ENCODE measurements at regions not wholly inside any gene's neighbourhood (a gene's known extent, or its start where the extent isn't known, plus 50 kb on each side); places are given as distances from the start of the nearest gene placed in this dataset.
"Not testable (repeated sequence)": the region's sequence is repeated elsewhere in the genome, so short reads cannot be mapped to it uniquely, and the experiment has no call there.

DNA sequence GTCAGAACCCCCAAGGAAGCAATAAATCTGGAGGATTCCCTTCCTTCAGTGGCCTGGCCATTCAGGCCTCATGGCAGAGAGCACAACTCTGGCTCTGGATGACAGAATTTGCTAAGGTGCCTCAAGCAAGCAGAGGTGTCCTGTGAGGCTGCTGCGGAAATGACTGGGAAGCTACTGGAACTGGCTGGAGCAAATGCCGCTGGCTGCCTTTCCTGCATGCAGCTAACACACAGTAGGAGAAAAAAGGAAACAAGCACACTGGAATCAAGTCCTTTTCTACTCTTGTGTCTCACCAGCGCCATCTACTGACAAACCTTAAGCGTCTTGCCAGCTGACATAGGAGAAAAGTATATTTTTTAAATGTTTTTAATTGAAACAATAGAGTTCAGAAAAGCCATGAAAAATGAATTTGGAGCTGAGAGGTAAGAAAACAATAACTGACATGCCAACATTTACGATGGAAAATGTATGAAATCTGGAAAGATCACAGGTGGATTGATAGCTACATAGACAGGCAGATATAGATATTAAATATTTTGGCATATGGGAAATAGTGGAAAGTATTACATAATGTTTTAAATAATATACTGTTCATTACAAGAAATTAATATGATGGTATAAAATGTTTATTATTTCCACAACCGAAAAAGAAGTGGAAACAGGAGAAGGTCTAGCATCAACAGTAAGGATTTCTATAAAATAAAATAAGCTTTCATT, 951.6 kb downstream of the ANKRD7 start:
- DNase-seq: peak; percentile 43

DNA sequence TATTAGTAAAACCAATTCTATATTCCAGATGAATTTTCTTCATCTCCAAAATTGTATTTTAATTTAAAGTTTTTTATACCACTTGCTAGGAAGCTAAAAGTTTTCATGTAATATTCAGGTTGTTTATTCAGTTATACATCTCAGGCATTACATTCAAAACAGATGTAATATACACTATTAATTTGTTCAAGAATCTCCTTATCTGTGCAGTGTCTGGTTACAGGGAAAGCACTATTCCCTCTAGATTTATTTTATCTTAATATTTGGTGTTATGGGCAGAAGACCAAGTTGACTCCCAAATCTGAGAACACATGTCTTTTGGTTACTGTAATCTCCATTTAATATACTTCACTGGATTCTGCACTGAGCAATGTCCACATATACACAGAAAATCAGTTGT, 953.4 kb downstream of the ANKRD7 start:
- DNase-seq: no peak

DNA sequence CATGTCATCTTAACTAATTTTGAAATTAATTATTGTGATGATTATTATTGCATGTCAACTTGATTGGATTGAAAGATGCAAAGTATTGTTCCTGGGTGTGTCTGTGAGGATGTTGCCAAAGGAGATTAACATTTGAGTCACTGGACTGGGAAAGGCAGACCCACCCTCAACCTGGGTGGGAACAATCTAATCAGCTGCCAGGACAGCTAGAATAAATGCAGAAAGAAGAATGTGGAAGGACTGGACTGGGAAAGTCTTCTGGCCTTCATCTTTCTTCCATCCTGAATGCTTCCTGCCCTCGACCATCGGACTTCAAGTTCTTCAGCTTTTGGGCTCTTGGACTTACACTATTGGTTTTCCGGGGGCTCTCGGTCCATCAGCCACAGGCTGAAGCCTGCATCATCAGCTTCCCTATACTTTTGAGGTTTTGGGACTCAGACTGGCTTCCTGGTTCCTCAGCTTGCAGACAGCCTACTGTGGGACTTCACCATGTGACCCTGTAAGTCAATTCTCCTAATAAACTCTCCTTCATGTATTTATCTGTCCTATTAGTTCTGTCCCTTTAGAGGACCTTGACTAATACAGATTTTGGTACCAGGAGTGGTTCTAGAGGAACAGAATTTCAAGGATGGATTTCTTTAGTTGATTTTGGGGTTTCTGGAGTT, 959.8 kb downstream of the ANKRD7 start:
- no peak for DNase-seq

DNA sequence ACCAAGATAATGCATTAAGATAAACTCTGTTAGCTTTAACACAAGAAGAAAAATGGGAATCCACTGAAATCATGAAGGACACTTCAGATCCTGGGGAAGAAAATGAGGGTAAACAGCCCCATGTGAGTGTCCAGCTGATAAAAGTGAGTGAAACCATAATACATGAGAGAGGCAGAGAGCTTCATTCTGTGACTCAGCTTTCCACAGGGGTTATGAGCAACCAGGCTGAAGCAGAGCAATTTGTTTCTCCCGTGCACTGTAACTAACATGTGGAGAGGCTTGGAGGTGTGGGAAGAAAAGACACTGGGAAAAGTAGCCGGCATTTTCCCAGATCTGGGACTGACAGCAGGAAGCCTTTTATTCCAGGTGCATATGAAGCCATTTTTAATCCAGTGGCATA, 971.7 kb downstream of the ANKRD7 start:
- no peak for DNase-seq

DNA sequence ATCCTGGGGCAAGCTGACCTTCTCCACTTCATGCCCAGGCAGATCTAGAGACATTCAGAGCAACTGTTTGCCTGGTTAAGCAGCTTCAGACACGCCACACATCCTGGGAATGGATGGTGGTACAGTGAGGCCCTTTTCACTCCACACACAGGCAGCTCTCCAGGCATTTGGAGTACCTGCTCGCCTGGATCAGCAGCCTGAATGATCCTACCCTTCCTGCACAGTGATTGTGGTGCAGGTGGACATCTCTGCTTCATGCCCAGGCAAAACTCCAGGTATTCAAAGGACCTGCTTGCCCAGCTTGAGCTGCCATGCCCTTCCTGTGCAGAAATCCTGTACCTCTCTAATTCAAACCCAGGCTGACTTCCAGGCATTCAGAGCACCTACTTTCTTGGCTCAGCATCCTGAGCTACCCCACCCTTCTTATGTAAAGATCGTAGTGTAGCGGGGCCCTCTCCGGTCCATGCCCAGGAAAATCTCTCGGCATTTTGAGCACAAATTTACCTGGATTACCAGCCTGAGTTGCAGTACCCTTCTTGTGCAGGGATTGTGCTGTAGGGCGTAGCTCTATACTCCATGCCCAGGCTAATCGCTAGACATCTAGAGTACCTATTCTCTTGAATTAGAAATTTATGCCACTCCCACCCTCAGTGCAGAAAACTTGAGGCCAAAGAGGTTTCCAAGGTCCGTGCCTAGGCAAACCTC, 972.8 kb downstream of the ANKRD7 start:
- no peak for DNase-seq

DNA sequence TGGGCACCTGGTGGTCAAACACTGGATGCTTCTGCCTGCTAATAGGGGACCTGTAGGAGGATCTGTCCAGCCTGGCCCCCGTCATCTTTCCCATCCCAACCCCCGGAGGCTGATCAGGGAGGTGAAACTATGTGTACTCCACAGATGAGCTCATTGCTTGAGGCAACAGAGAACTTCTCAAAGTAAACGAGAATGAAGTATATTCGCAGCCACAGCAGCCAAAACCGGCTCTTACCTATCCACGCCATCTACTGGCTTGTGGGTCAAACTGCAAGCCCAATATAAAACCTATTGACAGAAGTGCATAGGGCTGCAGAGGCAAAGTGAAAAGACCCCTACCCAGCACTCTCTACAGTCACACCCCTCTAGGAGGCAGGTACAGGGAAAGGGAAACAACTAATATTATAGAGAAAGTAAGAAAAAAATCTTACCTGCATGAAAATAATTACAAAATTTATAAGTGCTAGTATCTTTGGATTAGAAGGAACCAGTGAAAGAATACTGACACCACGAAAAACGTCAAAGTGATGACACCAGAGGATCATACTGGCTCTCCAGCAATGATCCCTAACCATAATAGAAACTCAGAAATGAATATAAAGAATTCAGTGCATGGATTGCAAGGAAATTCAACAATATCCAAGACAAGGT, 973.5 kb downstream of the ANKRD7 start:
- no peak for DNase-seq

DNA sequence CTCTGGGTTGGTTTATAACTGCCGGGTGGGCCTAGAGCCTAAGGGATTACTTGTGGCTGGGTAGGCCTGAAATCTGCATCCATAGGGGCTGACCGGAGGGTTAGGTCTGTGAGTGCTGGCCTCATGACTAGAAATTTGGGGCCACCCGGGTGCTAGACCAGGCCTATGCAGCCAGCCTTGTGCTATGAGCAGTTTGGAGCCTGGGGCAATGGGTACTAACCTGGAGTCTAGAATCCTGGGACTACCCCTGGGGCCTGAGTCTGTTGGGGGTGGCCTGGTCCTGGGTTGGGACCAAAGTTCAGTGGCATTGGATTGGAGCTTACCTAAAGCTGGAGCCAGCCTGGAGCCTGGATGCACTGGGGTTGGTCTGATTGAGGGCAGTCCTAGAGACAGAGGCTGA, 995.2 kb downstream of the ANKRD7 start:
- DNase-seq: no peak

DNA sequence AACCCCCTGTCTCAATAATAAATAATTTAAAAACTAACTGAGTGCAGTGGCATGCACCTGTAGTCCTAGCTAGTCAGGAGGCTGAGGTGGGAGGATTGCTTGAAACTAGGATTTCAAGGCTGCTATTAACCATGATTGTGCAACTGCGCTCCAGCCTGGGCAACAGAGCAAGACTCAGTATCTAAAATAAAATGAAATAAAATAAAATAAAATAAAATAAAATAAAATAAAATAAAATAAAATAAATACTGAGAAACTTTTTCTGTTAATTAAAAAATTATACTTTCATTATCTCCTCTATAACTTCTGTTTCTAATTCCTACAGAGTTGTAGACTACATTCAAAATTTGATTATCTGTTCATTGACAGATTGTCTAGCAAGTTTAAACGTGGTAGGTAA, 999.4 kb downstream of the ANKRD7 start:
- no peak for DNase-seq

DNA sequence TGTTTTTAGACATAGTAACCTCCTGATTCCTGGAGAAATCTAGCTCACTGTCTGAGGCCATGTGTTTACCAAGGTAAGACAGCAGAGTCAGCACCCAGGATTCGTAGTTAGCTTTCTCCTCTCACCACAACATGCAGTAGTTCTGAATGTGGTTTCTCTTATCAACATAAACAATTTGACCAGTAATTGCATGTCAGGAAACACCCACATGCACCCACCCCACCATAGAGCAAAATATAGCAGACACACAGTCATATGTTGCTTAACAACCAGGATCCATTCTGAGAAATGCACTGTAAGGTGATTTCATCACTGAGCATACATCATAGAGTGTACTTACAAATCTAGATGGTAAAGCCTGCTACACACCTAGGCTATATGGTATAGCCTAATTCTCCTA, 1004.0 kb downstream of the ANKRD7 start:
- no peak for DNase-seq

DNA sequence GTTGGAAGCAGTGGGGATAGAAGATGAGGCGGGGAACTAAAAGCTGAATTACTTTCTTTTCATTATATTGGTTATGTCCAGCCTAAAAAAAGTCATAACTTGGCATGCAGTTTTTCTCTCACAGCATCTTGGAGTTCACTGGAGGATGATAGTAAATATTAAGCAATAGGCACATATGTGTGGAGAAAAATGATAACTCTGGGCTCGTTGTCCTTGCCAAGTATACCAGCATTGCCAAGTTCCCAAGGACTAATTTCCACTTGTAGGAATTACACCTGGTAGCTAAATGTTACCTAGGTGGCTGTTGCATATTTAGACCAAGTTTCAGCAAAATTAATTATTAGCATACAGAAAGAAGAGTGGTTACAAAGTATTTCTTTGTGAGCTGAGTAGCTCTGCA, 1007.6 kb downstream of the ANKRD7 start:
- no peak for DNase-seq

DNA sequence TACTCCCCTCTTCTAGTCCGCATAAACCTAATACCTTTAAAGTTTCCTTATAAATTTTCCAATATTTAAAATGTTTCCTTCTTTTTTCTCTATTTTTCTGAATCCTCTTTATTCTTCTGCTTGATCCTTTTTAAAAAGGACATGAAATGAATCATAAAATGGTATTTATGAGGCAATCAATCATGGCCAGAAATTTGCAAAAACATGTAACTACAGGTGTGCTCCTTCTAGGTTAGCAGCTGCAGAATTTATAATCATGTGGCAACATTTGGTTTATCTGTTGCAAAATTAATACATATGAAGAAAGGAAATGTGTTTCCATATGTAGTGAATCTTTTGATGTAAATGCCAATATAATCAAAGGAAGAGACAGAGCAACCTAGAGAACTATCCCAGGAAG, 1008.5 kb downstream of the ANKRD7 start:
- no peak for DNase-seq

DNA sequence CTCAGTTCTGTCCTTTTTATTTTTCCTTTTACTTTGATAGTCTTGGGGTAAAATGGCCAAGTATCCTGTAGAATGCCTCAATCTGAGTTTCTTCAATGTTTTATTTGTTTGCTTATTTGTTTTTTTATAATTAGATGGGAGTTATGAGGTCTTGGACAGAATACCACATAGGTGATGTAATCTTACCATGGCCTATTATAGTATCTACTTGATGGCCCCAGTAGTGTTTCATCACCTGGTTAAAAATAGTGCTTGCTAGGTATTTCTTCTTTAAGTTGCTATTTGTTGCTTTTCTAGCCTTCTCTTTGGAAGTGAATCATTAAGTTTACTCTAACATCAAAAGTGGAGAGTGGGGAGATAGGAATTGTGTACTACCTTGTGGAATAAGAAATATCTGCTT, 1020.0 kb upstream of the KCND2 start:
- DNase-seq: no peak

DNA sequence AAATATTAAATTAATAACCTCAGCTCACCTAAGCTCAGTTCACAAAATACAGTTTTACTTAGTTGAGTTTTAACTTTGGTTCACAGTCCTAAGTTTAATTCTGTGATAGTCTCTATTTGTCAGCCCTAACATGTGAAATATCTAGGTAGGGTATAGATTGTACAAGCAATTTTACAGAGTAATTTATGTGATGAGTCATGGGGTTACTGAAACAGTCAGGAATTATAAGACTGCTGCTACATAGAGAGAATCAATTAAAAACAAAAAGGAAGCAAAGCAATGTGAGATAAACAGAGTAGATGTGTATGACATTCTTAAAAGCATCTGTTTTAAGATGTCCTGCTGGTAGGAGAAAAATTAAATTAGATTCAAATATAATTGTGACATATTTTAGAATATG, 1018.2 kb upstream of the KCND2 start:
- DNase-seq: no peak

DNA sequence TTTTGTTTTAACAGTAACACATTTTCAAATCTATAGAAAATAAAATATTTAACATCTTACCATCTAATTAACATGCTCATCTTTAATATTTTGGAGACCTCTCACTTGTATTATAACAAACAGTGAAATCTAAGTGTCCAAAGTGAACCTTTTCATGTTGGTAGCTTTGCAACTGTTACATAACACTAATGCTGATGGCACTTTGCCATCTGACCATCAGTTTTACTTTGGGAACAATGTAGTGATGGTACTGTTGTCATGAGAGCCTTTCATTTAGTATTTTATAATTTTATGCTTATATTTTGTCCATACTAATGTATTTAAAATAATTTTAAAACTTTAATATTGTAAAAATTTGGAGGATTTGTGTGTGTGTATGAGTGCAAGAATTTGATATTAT, 1017.0 kb upstream of the KCND2 start:
- no peak for DNase-seq

DNA sequence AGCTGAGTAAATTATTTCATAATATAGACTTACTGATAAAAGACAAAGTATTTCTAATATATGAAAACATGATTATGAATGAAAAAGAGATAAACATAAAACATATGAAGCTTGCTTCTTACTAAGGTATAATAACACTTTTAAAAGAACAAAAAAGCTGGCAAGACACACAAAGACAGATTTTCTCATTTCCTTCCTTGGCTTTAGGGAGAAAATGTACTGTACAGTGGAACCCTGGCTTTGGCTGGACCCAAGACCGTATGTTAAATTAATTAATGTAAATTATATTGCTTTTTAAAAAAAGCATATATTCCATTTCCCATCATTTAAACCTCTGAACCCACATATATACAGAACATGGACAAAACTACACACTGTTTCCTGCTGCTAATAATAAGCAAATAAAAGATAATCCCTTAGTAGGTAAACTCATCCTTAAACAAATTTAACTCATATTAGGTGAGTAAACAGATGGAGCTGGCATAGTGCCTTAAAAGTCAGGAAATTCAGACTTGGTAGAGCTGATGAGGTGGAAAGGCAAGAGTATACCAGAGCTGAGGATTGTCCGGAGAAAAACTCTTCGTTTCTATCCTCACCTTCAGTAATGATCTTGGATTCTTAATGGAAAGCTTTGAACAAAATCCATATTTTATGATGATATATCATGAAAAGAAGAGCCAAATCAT, 1016.4 kb upstream of the KCND2 start:
- DNase-seq: no peak

DNA sequence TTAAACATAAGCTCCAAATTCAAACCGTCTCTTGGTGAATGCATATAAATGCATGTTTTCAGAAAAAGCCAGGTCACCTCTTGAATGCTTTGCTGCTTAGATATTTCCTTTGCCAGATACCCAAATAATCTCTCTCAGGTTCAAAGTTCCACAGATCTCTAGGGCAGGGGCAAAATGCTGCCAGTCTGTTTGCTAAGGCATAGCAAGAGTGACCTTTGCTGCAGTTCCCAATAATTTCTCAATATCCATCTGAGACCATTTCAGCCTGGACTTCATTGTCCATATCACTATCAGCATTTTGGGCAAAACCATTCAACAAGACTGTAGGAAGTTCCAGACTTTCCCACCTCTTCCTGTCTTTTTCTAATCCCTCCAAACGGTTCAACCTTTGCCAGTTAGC, 1006.2 kb upstream of the KCND2 start:
- not testable (repeated sequence) for DNase-seq

DNA sequence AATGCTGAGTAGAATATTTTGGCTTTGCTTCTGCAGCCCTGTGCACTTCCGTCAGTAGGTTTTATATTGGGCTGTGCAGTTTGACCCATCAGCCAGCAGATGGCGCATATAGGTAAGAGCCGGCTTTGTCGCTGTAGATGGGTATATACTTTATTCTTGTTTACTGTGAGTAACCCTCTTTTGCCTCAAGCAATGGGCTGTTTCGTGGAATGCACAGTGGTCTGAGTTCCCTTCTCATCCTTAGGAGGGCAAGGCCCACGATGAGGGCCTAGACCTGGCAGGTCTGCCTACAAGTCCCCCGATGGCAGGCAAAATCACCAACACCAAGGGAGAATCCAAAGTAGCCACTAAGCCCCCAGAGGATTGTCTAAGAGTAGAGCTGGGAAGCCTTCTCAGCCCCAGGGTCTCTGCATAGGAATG, 1002.9 kb upstream of the KCND2 start:
- peak; percentile 54 for DNase-seq

DNA sequence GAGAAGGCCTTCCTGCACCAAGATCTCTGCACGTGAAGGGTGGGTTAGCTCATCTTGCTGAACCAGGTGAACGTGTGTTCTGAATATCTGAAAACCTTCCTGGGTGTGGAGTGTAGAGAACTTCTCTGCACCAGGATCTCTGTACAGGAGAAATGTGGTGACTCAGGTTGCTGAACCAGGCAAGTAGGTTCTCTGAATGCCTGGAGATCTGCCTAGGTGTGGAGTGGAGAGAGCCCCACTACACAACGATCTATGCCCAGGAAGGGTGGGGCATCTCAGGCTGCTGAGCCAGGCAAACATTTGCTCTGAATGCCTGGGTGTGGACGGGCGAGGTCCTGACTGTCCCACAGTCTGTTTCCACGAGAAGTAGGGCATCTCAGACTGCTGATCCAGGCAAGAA, 1002.3 kb upstream of the KCND2 start:
- DNase-seq: no peak

DNA sequence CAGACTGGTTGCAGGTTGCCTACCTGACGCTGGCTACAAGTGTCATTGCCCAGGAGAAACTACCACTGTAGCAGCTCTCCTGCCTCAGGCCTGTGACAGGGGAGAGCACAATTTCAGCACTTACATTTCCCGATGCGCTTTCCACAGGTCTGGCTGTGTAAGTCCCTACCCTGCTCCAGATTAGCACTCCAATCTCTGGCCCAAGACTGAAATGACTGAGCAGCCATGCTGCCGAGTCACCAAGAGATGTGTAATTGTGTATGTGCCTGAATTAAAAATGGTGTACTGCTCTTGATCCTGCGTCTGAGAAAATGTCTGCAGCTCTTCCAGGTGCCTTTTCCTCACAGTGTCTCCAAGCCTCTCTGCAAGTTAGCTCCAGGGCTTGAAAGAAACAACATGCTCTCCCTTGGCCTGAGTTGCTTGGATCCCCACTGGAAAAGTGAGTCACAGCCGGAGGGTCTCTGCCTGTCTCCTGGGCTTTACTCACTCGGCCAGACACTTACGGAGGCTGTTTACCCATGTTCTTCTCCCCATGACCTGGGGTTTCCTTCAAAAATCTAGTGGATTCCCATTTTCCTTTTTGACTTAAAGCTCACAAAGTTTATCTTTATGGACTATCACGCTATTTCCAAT, 1001.7 kb upstream of the KCND2 start:
- no peak for DNase-seq

DNA sequence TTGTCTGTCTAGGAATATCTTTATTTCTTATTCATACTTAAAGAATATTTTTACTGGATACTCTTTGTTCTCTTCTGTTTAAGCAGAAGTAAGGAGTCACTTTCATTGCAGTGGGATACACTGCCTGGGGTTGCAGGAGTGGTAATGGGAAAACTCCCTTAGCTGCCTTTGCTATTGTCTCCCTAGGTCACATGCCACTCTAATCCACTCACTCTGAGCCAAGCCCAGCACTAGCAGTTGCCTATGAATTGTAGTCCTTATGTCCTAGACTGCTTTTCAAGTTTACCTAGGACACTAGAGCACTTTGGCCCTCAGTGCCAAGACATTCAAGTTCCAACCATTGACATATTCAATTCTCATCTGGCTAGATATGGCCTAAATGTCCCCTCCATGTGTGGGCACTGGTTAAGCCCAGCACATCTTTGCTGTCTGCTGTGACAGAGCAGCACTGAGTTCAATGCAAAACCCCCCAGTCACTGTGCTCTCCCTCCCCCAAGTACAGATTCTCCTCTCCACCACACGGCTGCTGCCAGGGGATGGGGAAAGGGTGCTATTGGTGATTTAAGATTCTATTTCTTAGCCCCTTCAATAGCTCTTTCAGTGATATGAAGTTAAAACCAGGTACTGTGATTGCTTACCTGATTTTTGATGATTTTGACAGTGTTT, 991.7 kb upstream of the KCND2 start:
- DNase-seq: no peak

DNA sequence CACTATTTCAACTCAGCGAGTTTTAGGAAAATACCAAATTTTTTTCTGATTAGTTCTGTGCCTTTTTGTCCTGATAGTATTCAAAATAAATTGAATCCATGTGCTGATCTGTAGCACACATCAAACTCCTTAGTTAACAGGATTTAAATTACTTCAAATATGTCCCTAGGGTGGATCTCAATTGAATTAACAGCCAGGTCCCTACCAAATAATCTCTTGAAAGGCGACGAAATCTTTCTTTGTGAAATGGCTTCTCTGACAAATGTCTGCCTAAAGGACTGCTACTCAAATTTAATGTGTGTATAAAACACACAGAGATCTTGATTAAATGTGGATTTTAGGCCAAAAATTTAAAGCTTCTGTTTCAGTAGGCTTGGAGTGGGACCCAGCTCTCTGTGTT, 989.6 kb upstream of the KCND2 start:
- no peak for DNase-seq

DNA sequence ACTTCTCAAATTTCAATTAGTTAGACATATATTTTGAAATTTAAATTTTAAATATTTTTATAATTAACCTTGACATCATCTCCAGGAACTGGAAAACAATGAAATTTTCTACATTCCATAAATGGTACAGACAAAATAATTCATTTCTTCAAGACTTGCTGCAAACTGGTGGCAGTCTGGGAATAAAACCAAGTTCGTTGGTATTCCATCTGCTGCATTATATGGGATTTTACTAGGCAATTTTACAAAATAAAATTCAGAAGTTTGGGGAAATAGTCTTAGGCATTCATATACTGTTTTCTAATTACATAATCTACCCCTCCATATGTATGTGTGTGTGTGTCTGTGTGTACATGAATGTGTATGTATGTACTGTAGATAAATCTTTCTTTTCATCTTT, 984.6 kb upstream of the KCND2 start:
- DNase-seq: no peak

Measured in left hindlimb (tissue), 1 donor.